HG03045 (cell line): ENCODE measurements at regions not wholly inside any gene's neighbourhood (a gene's known extent, or its start where the extent isn't known, plus 50 kb on each side); places are given as distances from the start of the nearest gene placed in this dataset.

ENCODE experiments used
- ATAC-seq: cut with Tn5 transposase; IDR thresholded peaks from one replicate; pipeline ENCODE4 v1.9.1; 2021; ENCODE audit warnings: mild to moderate bottlenecking, moderate library complexity; ENCODE audit not compliant: unreplicated experiment

DNA sequence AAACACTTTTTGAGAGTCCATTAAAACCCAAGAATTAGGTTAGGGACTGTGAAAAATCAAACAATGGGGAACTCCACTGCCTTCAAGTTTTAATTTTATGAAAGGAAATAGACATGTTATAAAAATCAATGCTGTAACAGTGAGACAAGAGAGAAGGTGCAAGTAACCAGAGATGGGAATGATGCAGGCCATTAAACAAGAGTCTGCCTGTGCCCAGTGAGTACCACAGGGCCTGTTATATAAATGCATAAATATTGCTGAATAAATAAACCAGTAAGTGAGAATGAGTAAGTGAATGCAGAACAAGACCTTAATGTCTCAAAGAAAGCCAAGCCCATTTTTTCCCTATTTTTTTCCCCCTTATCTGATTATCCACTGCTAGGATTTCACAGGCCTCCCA, 53.3 kb upstream of the BMP2K start:
- no peak for ATAC-seq
